HG03196 (cell line): ENCODE measurements at regions not wholly inside any gene's neighbourhood (a gene's known extent, or its start where the extent isn't known, plus 50 kb on each side); places are given as distances from the start of the nearest gene placed in this dataset.

Experiments
- ATAC-seq: cut with Tn5 transposase; IDR thresholded peaks from one replicate; pipeline ENCODE4 v1.9.1; 2021; ENCODE audit not compliant: unreplicated experiment

- ATAC-seq = no peak
Observed at GRCh38 chr2:139850254-139850890, 1070.2 kb upstream of the NXPH2 start.

GRCh38 chr2:139836769-139837168 is 1056.6 kb upstream of the NXPH2 start:
- no peak for ATAC-seq

GRCh38 chr2:139835101-139835500 is 1054.9 kb upstream of the NXPH2 start:
- no peak for ATAC-seq

GRCh38 chr2:139828011-139828410 is 1047.8 kb upstream of the NXPH2 start:
- ATAC-seq = no peak

GRCh38 chr2:139825726-139826125 is 1045.5 kb upstream of the NXPH2 start:
- ATAC-seq = no peak

GRCh38 chr2:139819273-139819796 is 1039.1 kb upstream of the NXPH2 start:
- ATAC-seq = no peak

GRCh38 chr2:139814458-139814857 is 1034.3 kb upstream of the NXPH2 start:
- no peak for ATAC-seq

- ATAC-seq = no peak
Observed at GRCh38 chr2:139813340-139813739, 1033.2 kb upstream of the NXPH2 start.

GRCh38 chr2:139805441-139805840 is 1025.3 kb upstream of the NXPH2 start:
- ATAC-seq = no peak

GRCh38 chr2:139798391-139798790 is 1018.2 kb upstream of the NXPH2 start:
- no peak for ATAC-seq

- no peak for ATAC-seq
Observed at GRCh38 chr2:139790807-139791752, 1010.9 kb upstream of the NXPH2 start.

GRCh38 chr2:139790136-139790535 is 1009.9 kb upstream of the NXPH2 start:
- ATAC-seq = no peak

GRCh38 chr2:139778732-139779131 is 998.5 kb upstream of the NXPH2 start:
- no peak for ATAC-seq

GRCh38 chr2:139773720-139774277 is 993.6 kb upstream of the NXPH2 start:
- no peak for ATAC-seq

GRCh38 chr2:139769633-139770032 is 989.4 kb upstream of the NXPH2 start:
- no peak for ATAC-seq

- ATAC-seq = no peak
Observed at GRCh38 chr2:139763705-139764104, 983.5 kb upstream of the NXPH2 start.

GRCh38 chr2:139759000-139759505 is 978.9 kb upstream of the NXPH2 start:
- no peak for ATAC-seq

- no peak for ATAC-seq
Observed at GRCh38 chr2:139746901-139747300, 966.7 kb upstream of the NXPH2 start.

GRCh38 chr2:139744273-139744672 is 964.1 kb upstream of the NXPH2 start:
- ATAC-seq = no peak

GRCh38 chr2:139742216-139743172 is 962.3 kb upstream of the NXPH2 start:
- ATAC-seq = no peak
